H1 (cell line): ENCODE measurements at regions not wholly inside any gene's neighbourhood (a gene's known extent, or its start where the extent isn't known, plus 50 kb on each side); places are given as distances from the start of the nearest gene placed in this dataset.

Source experiments
- CTCF ChIA-PET: fragments of 300-600 bp; sonication (Branson Sonifier 250); formaldehyde crosslinking; loops from one replicate; lab custom pipeline; 2021; ENCODE audit not compliant: partially characterized antibody; lab: Charles Lee
- POLR2A ChIA-PET: fragments of 300-600 bp; sonication (Branson Sonifier 250); formaldehyde crosslinking; loops from one replicate; lab custom pipeline; 2021; ENCODE audit warnings: inconsistent platforms; ENCODE audit not compliant: partially characterized antibody; lab: Charles Lee
- DNase-seq, 2 experiments: peaks; one replicate each; pipeline versions ENCODE4 v3.0.0 to v3.0.0-alpha.2; 2010 to 2022; ENCODE audit warnings: low spot score in 2 of 2, low read depth in 1 of 2, mixed read lengths in 1 of 2
- FAIRE-seq: peaks from 2 replicates; lab custom pipeline; 2011; peaks lifted over from hg19 to GRCh38; lab: Jason Lieb, UNC
- H2AFZ ChIP-seq: 2 replicates; pipeline ENCODE4 v1.8.1; 2012; ENCODE audit warnings: low read length, inconsistent platforms
- H2AK5ac ChIP-seq: 2 replicates; pipeline ENCODE4 v1.6.1; 2013; ENCODE audit warnings: low read depth, low read length
- H2BK120ac ChIP-seq: replicated peaks from 2 replicates; pipeline ENCODE3; 2013; ENCODE audit warnings: low read depth, low read length, inconsistent platforms
- H2BK12ac ChIP-seq: 2 replicates; pipeline ENCODE4 v1.6.1; 2013; ENCODE audit warnings: low read depth, low read length
- H2BK15ac ChIP-seq: 2 replicates; pipeline ENCODE4 v1.6.1; 2013; ENCODE audit warnings: low read length
- H2BK20ac ChIP-seq: 2 replicates; pipeline ENCODE4 v1.6.1; 2013; ENCODE audit warnings: low read length
- H2BK5ac ChIP-seq: 2 replicates; pipeline ENCODE4 v1.6.1; 2013; ENCODE audit warnings: low read depth, low read length
- H3K14ac ChIP-seq: 2 replicates; pipeline ENCODE4 v1.6.1; 2013; ENCODE audit warnings: inconsistent platforms; ENCODE audit not compliant: insufficient read length
- H3K18ac ChIP-seq: 2 replicates; pipeline ENCODE4 v1.6.1; 2013; ENCODE audit warnings: low read length; ENCODE audit errors: extremely low read depth
- H3K23ac ChIP-seq: 2 replicates; pipeline ENCODE4 v1.6.1; 2013; ENCODE audit warnings: inconsistent platforms; ENCODE audit not compliant: insufficient read length
- H3K23me2 ChIP-seq: 2 replicates; pipeline ENCODE4 v1.6.1; 2013; ENCODE audit warnings: low read depth, low read length
- H3K27ac ChIP-seq: 2 replicates; pipeline ENCODE4 v1.6.1; 2011; ENCODE audit warnings: low read depth, low read length, inconsistent platforms
- H3K27me3 ChIP-seq, 4 experiments: replicated peaks in 1 of 4; 1 replicate in 1 of 4; 2 replicates in 3 of 4; pipeline versions ENCODE4 v1.6.1 to v1.8.1; 2011 to 2013; ENCODE audit warnings: low read length in 3 of 4, mild to moderate bottlenecking in 3 of 4, inconsistent platforms in 2 of 4, mixed read lengths in 2 of 4, moderate library complexity in 1 of 4; ENCODE audit not compliant: control insufficient read depth in 3 of 4, insufficient read depth in 3 of 4; ENCODE audit errors: extremely low read depth in 1 of 4
- H3K36me3 ChIP-seq, 4 experiments: 2 replicates each; pipeline versions ENCODE4 v1.6.1 to v1.8.1; 2011 to 2013; ENCODE audit warnings: mild to moderate bottlenecking in 4 of 4, low read length in 3 of 4, moderate library complexity in 2 of 4, control low read depth in 1 of 4, inconsistent platforms in 1 of 4; ENCODE audit not compliant: insufficient read depth in 4 of 4, control insufficient read depth in 2 of 4
- H3K4ac ChIP-seq: replicated peaks from 2 replicates; pipeline ENCODE3; 2013; ENCODE audit warnings: low read length, low read depth, mixed read lengths, inconsistent platforms; ENCODE audit not compliant: insufficient read length
- H3K4me1 ChIP-seq, 4 experiments: replicated peaks in 1 of 4; 1 replicate in 1 of 4; 2 replicates in 3 of 4; pipeline versions ENCODE4 v1.6.1 to v1.8.1; 2011 to 2013; ENCODE audit warnings: low read length in 3 of 4, inconsistent platforms in 2 of 4, mixed read lengths in 1 of 4; ENCODE audit not compliant: insufficient read depth in 4 of 4, control insufficient read depth in 3 of 4
- H3K4me2 ChIP-seq, 2 experiments: 2 replicates each; pipeline versions ENCODE4 v1.6.1 to v1.8.1; 2011 to 2013; ENCODE audit warnings: low read depth in 2 of 2, low read length in 2 of 2, control low read depth in 1 of 2, inconsistent platforms in 1 of 2, mild to moderate bottlenecking in 1 of 2; ENCODE audit not compliant: insufficient read depth in 1 of 2
- H3K4me3 ChIP-seq, 4 experiments: fragments of 200-600, 300-600 bp in 1 of 4; sonication (generic), shearing (Covaris generic), sonication (Bioruptor Twin) in 1 of 4; 2 replicates each; pipeline versions ENCODE4 v1.5.1 to v1.8.1; 2011 to 2016; ENCODE audit warnings: low read length in 4 of 4, low read depth in 3 of 4, control low read depth in 2 of 4, inconsistent platforms in 2 of 4, mild to moderate bottlenecking in 2 of 4, mixed read lengths in 1 of 4, moderate library complexity in 1 of 4; ENCODE audit not compliant: insufficient read depth in 2 of 4; ENCODE audit errors: extremely low read depth in 1 of 4
- H3K56ac ChIP-seq: replicated peaks from 2 replicates; pipeline ENCODE3; 2013; ENCODE audit warnings: low read depth, mild to moderate bottlenecking, mixed read lengths, low read length, inconsistent platforms; ENCODE audit not compliant: insufficient read length
- H3K79me1 ChIP-seq: 2 replicates; pipeline ENCODE4 v1.6.1; 2013; ENCODE audit warnings: low read depth, low read length, control low read depth
- H3K79me2 ChIP-seq, 2 experiments: 2 replicates each; pipeline versions ENCODE4 v1.6.1 to v1.8.1; 2012 to 2013; ENCODE audit warnings: low read length in 2 of 2, mild to moderate bottlenecking in 2 of 2, inconsistent platforms in 1 of 2; ENCODE audit not compliant: insufficient read depth in 2 of 2, control insufficient read depth in 1 of 2
- H3K9ac ChIP-seq, 4 experiments: replicated peaks in 1 of 4; 1 replicate in 1 of 4; 2 replicates in 3 of 4; pipeline versions ENCODE4 v1.6.1 to v1.8.1; 2011 to 2013; ENCODE audit warnings: low read depth in 3 of 4, low read length in 3 of 4, control low read depth in 2 of 4, mild to moderate bottlenecking in 2 of 4, moderate library complexity in 2 of 4, inconsistent platforms in 1 of 4; ENCODE audit errors: extremely low read depth in 1 of 4
- H3K9me3 ChIP-seq, 2 experiments: 2 replicates each; pipeline versions ENCODE4 v1.6.1 to v1.8.1; 2012 to 2013; ENCODE audit warnings: mild to moderate bottlenecking in 2 of 2, moderate library complexity in 2 of 2, control low read depth in 1 of 2, inconsistent platforms in 1 of 2, low read depth in 1 of 2, low read length in 1 of 2, mixed read lengths in 1 of 2; ENCODE audit not compliant: insufficient read depth in 2 of 2
- H4K20me1 ChIP-seq, 2 experiments: replicated peaks in 1 of 2; 2 replicates each; pipeline versions ENCODE3 to v1.8.1; 2011 to 2013; ENCODE audit warnings: inconsistent platforms in 2 of 2, low read length in 2 of 2, mild to moderate bottlenecking in 1 of 2; ENCODE audit not compliant: insufficient read depth in 2 of 2, control insufficient read depth in 1 of 2
- H4K5ac ChIP-seq: 2 replicates; pipeline ENCODE4 v1.6.1; 2013; ENCODE audit warnings: low read length, low read depth, mixed read lengths, inconsistent platforms; ENCODE audit not compliant: insufficient read length
- H4K8ac ChIP-seq: 2 replicates; pipeline ENCODE4 v1.8.0; 2013; ENCODE audit warnings: mild to moderate bottlenecking, moderate library complexity, low read length, inconsistent platforms; ENCODE audit not compliant: insufficient read depth; ENCODE audit errors: extremely low read depth
- H4K91ac ChIP-seq: replicated peaks from 2 replicates; pipeline ENCODE3; 2013; ENCODE audit warnings: low read length, mixed read lengths, inconsistent platforms; ENCODE audit not compliant: insufficient read length
- EP300 ChIP-seq, 2 experiments: IDR thresholded peaks; 1 replicate in 1 of 2; 2 replicates in 1 of 2; pipeline ENCODE4 v1.6.1; 2011 to 2012; ENCODE audit warnings: low read depth in 2 of 2, low read length in 2 of 2, mild to moderate bottlenecking in 2 of 2, borderline replicate concordance in 1 of 2, inconsistent platforms in 1 of 2, moderate library complexity in 1 of 2
- GTF2F1 ChIP-seq: IDR thresholded peaks from 2 replicates; pipeline ENCODE4 v1.6.1; 2012; ENCODE audit warnings: low read depth, low read length, improper control_type of control experiment, borderline replicate concordance
- JUND ChIP-seq: IDR thresholded peaks from 2 replicates; pipeline ENCODE4 v1.6.1; 2011; ENCODE audit warnings: mild to moderate bottlenecking, improper control_type of control experiment, low read length
- PHF8 ChIP-seq: fragments of 200-600 bp; sonication (generic); conservative IDR thresholded peaks from 2 replicates; pipeline ENCODE4 v1.7.1; 2012; ENCODE audit warnings: low read depth, mild to moderate bottlenecking, inconsistent platforms, low read length, moderate library complexity
- TAF7 ChIP-seq: optimal IDR thresholded peaks from 2 replicates; pipeline ENCODE3; 2011; ENCODE audit warnings: low read depth, mild to moderate bottlenecking, inconsistent platforms, low read length, moderate library complexity, borderline replicate concordance
- TBP ChIP-seq: IDR thresholded peaks from 2 replicates; pipeline ENCODE4 v1.6.1; 2011; ENCODE audit warnings: low read depth, low read length, improper control_type of control experiment
- WGBS, 2 experiments: shearing (Covaris generic) in 1 of 2; methylation state at CpG; one replicate each; pipeline versions ENCODE4 v1.1.6 to v1.1.7; 2013 to 2015; ENCODE audit warnings: low lambda C conversion rate in 2 of 2, mixed read lengths in 2 of 2, inconsistent platforms in 1 of 2, low coverage in 1 of 2, missing lambda C conversion rate in 1 of 2; ENCODE audit not compliant: insufficient replicate concordance in 2 of 2, insufficient coverage in 1 of 2, insufficient read length in 1 of 2; ENCODE audit errors: extremely low coverage in 1 of 2, missing lambda C conversion rate in 1 of 2; 5-methylcytosine and 5-hydroxymethylcytosine counted together
- TF ChIP-seq, protein P1 (sequence below): IDR thresholded peaks from 2 replicates; pipeline ENCODE4 v1.6.1; 2012; ENCODE audit warnings: inconsistent platforms

DNA sequence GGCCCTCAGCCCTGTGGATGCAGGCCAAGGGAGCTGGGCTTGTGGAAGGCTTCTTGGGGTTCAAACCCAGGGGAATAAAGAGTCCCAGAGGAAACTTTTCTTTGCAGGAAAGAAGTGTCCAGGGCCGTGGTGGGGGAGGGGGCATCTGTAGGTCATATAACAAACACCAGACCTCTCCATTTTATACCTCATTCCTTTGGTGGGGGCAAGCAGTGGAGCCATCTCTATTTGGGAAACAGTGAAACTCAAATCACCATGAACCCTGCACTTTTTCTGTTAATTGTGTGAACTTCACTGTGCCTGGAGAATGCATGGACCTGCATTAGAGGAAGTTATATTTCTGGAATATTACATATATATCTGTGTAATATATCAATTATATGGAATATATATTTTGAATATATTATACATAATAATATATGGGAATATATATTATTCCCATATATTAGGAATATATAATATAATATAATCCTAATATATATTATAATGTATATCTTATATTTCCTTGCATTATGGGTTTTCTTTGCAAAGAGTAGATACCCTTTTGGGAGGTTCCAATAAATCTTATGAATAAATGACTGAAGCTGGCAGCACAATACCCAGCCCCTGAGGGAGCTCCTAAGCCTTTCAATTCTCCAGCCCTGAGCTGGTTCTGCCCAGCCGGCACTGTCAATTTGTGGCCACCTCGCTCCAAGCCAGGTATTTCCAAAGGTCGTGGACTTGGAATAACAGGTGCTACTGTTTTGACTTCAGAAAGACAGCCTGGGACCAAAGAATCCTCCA is 97.7 kb upstream of the PKDCC start:
- peak overlapping the region; percentile 96 for H4K91ac ChIP-seq
- 67% methylated on average over 4 of the region's 4 CpGs; no CpG with 5 or more reads in 1 of the 2 experiments for WGBS, 2 experiments
- H4K5ac ChIP-seq = no peak overlapping the region
- FAIRE-seq = no peak
- H3K27me3 ChIP-seq = no peaks in the 10 kb centered on the region
- no peak overlapping the region for H2BK15ac ChIP-seq
- no peak overlapping the region for H3K4ac ChIP-seq
- POLR2A ChIA-PET = interaction anchor here (0.6 to 3.6 kb wide), 6 partner anchors 11 to 98 kb away, joined by 3 to 47 read pairs (median 4); no protein-coding TSS in a partner anchor
- no peaks in the 10 kb centered on the region for H3K9me3 ChIP-seq
- H2BK12ac ChIP-seq = peak overlapping the region; percentile 99; the same call in 1 of the 2 replicates
- peak overlapping the region; percentile 97; the same call in 1 of the 2 replicates for H2BK5ac ChIP-seq
- no peak overlapping the region for H3K4me3 ChIP-seq
- peak overlapping the region; percentile 96; the same call in 1 of the 2 replicates for H3K18ac ChIP-seq
- H3K4me2 ChIP-seq = peak overlapping the region; percentile 11 to 71; a peak in 1 of 4 replicates
- CTCF ChIA-PET = interaction anchor here (0.9 to 4.5 kb wide), 7 partner anchors 11 to 137 kb away, joined by 3 to 29 read pairs (median 4); no protein-coding TSS in a partner anchor
- H2BK120ac ChIP-seq = peak overlapping the region; percentile 1
- peak overlapping the region; percentile 98; the same call in 1 of the 2 replicates for H2BK20ac ChIP-seq
- no peak overlapping the region for H3K23ac ChIP-seq
- no peaks in the 10 kb centered on the region for H3K36me3 ChIP-seq
- H2AK5ac ChIP-seq = 0 out of 2 replicates have a peak overlapping the region, but pooled peaks have one; percentile 94
- no peak overlapping the region for H2AFZ ChIP-seq
- H4K20me1 ChIP-seq = no peaks in the 10 kb centered on the region
- H3K9ac ChIP-seq = no peak overlapping the region; a peak in 1 of 7 replicates
- no peaks in the 10 kb centered on the region for H3K79me2 ChIP-seq
- H3K23me2 ChIP-seq = peaks cover 4% of the 10 kb centered on the region; the same call in 1 of the 2 replicates
- no peak overlapping the region for H3K56ac ChIP-seq
- no peak for TF ChIP-seq PHF8
- TF ChIP-seq TAF7 = no peak
- no peak for TF ChIP-seq EP300 (IDR thresholded peaks at IDR 0.05; ENCODE audit: borderline replicate concordance in 1 of 2, low read depth in 2 of 2, low read length in 2 of 2)
- TF ChIP-seq, protein P1, sequence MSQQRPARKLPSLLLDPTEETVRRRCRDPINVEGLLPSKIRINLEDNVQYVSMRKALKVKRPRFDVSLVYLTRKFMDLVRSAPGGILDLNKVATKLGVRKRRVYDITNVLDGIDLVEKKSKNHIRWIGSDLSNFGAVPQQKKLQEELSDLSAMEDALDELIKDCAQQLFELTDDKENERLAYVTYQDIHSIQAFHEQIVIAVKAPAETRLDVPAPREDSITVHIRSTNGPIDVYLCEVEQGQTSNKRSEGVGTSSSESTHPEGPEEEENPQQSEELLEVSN = no peak
- no peak for TF ChIP-seq TBP
- TF ChIP-seq GTF2F1 = no peak
- TF ChIP-seq JUND = no peak
- H3K4me1 ChIP-seq = peaks cover 19 to 31% (median 23%) of the 10 kb centered on the region in 4 experiments; a peak in 6 of 7 replicates
- no peak for DNase-seq
- H3K27ac ChIP-seq = no peak overlapping the region
- H4K8ac ChIP-seq = no peak overlapping the region; the same call in 1 of the 2 replicates
- no peak overlapping the region for H3K14ac ChIP-seq
- H3K79me1 ChIP-seq = no peaks in the 10 kb centered on the region
